ENCODE measurements at regions not wholly inside any gene's neighbourhood (a gene's known extent, or its start where the extent isn't known, plus 50 kb on each side); places are given as distances from the start of the nearest gene placed in this dataset.

DNA sequence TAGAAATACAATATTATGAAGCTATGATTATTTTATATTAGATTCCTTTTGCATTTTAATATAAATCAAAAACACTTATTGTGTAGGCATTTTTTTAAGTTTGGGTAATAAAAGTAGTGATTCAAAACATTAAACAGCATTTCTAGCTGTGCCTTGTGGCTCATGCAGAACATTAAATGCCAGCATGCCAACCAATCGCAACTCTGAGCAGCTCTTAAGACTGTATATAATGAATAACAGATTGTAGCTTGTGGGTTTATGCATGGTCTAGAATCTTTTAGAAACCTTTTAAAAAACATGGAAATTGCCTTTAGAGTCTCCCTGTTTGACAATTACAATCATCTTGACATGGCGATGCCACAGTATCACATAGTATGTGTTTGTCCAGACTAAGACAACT is 903.8 kb downstream of the EFNA5 start:
- no peak for DNase-seq
- intact Hi-C loops (cut with micrococcal nuclease), result no loop called here
- H3K36me3 ChIP-seq, result no peaks in the 10 kb centered on the region
- H3K4me3 ChIP-seq, result no peak overlapping the region
- TF ChIP-seq, protein P1, sequence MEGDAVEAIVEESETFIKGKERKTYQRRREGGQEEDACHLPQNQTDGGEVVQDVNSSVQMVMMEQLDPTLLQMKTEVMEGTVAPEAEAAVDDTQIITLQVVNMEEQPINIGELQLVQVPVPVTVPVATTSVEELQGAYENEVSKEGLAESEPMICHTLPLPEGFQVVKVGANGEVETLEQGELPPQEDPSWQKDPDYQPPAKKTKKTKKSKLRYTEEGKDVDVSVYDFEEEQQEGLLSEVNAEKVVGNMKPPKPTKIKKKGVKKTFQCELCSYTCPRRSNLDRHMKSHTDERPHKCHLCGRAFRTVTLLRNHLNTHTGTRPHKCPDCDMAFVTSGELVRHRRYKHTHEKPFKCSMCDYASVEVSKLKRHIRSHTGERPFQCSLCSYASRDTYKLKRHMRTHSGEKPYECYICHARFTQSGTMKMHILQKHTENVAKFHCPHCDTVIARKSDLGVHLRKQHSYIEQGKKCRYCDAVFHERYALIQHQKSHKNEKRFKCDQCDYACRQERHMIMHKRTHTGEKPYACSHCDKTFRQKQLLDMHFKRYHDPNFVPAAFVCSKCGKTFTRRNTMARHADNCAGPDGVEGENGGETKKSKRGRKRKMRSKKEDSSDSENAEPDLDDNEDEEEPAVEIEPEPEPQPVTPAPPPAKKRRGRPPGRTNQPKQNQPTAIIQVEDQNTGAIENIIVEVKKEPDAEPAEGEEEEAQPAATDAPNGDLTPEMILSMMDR (IDR thresholded peaks at IDR 0.05; ENCODE audit: borderline replicate concordance), result no peak
- no peak overlapping the region for H3K27ac ChIP-seq (replicated peaks)
- no peaks in the 10 kb centered on the region for H3K27me3 ChIP-seq (ENCODE audit: low read depth)
- H3K4me1 ChIP-seq, result no peaks in the 10 kb centered on the region
- H3K9me3 ChIP-seq (replicated peaks), result no peaks in the 10 kb centered on the region

DNA sequence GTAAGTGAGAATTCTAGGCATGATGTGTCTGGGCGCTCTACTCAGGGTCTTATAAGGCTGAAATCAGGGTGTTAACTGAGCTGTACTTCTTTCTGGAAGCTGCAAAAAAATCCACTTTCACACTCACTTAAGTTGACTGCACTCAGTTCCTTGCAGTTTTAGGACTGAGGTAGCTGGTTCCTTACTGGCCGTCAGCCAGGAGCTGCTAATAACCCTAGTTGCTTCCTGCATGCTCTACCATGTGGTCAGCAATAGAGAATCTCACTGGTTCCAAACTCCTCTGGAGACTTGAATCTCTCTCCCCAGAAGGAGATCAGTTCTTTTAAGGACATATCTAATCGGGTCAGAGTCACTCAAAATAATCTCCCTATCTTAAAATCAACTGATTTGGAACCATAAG is 911.2 kb downstream of the EFNA5 start:
- no peaks in the 10 kb centered on the region for H3K27me3 ChIP-seq (ENCODE audit: low read depth)
- no peaks in the 10 kb centered on the region for H3K9me3 ChIP-seq (replicated peaks)
- intact Hi-C loops (cut with micrococcal nuclease), result no loop called here
- H3K4me1 ChIP-seq, result no peaks in the 10 kb centered on the region
- TF ChIP-seq, protein P1 (IDR thresholded peaks at IDR 0.05; ENCODE audit: borderline replicate concordance), result no peak
- no peak for DNase-seq
- no peak overlapping the region for H3K27ac ChIP-seq (replicated peaks)
- no peaks in the 10 kb centered on the region for H3K36me3 ChIP-seq
- no peak overlapping the region for H3K4me3 ChIP-seq

DNA sequence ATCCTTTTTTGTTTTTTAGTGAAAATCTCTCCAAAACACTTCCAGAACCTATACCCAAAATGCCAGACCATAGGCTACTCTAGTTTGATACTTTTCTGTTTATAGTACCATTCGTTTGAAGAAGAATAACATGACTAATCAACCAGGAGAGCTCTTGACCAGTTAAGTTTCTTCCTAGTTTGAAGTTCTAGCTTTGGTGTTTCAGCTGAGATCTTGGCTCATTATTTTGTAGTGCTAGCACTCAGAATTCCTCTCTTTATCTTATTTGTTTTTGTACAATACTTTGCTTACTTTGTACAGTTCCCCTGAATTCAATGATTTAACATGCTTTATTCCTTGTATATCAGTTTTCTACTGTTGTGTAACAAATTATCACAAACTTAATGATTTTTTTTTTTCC is 911.6 kb downstream of the EFNA5 start:
- Histone ChIP-seq H3K27me3 (ENCODE audit: low read depth) (no peaks in the 10 kb centered on the region), H3K4me3 (no peak overlapping the region), H3K36me3 (no peaks in the 10 kb centered on the region), H3K9me3 (replicated peaks) (no peaks in the 10 kb centered on the region), H3K4me1 (no peaks in the 10 kb centered on the region), H3K27ac (replicated peaks) (no peak overlapping the region)
- TF ChIP-seq, protein P1 (IDR thresholded peaks at IDR 0.05; ENCODE audit: borderline replicate concordance), result no peak
- intact Hi-C loops (cut with micrococcal nuclease), result no loop called here
- no peak for DNase-seq

DNA sequence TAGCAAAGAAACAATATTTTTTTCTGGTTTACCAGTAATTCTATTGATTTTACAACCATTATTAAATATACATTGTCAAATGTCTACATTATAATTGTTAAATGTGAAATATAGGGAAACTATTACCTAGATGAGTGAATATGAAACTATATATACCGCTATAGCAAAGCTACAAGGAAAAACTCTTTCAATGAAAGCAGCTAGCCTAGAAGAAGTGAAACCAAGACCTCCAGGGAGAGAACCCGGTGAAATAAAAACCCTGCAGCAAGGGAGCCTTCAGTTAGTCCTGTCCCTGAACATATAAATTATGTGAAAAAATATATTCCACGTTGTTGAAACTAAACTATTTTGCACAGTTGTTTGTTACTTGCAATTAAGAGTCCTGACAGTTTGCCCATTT is 913.1 kb downstream of the EFNA5 start:
- no peak for DNase-seq
- H3K4me1 ChIP-seq, result no peaks in the 10 kb centered on the region
- no peaks in the 10 kb centered on the region for H3K9me3 ChIP-seq (replicated peaks)
- H3K4me3 ChIP-seq, result no peak overlapping the region
- no peak overlapping the region for H3K27ac ChIP-seq (replicated peaks)
- no peaks in the 10 kb centered on the region for H3K27me3 ChIP-seq (ENCODE audit: low read depth)
- TF ChIP-seq, protein P1 (IDR thresholded peaks at IDR 0.05; ENCODE audit: borderline replicate concordance), result no peak
- H3K36me3 ChIP-seq, result no peaks in the 10 kb centered on the region
- intact Hi-C loops (cut with micrococcal nuclease), result no loop called here

DNA sequence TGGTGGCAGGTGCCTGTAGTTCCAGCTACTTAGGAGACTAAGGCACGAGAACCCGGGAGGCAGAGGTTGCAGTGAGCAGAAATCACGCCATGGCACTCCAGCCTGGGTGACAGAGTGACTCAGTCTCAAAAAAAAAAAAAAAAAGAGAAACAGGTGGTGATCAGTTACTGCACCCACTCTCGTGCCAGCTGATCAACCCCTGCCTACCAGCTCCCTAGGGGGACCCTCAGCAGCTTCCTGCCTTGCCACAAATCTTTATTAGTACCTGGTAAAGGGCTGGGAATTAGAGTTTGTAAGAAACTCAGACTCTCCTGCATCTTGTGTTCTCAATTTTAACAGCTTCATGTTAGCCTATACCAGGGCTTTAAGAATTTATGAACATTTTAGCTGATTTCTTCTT is 914.9 kb downstream of the EFNA5 start:
- Histone ChIP-seq H3K4me3 (no peak overlapping the region), H3K27ac (replicated peaks) (no peak overlapping the region), H3K9me3 (replicated peaks) (no peaks in the 10 kb centered on the region), H3K4me1 (no peaks in the 10 kb centered on the region), H3K27me3 (ENCODE audit: low read depth) (no peaks in the 10 kb centered on the region), H3K36me3 (no peaks in the 10 kb centered on the region)
- TF ChIP-seq, protein P1 (IDR thresholded peaks at IDR 0.05; ENCODE audit: borderline replicate concordance), result no peak
- intact Hi-C loops (cut with micrococcal nuclease), result no loop called here
- DNase-seq, result no peak

DNA sequence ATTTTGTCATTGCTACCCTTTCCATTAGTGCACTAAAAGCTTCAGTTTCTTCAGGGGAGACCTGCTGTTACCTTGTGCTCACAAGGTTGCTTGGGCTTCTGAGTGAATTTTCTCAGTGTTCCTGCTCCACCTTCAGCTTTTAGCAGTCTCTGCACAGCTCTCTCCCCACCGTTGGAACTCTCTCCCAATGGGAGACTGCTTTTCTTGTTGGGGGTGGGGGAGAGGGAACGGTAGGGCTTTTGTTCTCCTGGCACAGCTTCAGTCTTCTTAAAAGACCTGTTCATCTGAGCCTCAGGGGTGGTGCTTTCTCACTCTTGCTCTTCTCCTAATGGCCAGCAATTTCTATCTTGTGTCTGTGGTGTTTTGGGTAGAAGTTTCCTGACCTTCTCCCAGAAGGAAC is 915.7 kb downstream of the EFNA5 start:
- no peaks in the 10 kb centered on the region for H3K27me3 ChIP-seq (ENCODE audit: low read depth)
- no peak overlapping the region for H3K4me3 ChIP-seq
- H3K36me3 ChIP-seq, result no peaks in the 10 kb centered on the region
- H3K4me1 ChIP-seq, result no peaks in the 10 kb centered on the region
- no peak for DNase-seq
- TF ChIP-seq, protein P1 (IDR thresholded peaks at IDR 0.05; ENCODE audit: borderline replicate concordance), result no peak
- no peaks in the 10 kb centered on the region for H3K9me3 ChIP-seq (replicated peaks)
- intact Hi-C loops (cut with micrococcal nuclease), result no loop called here
- H3K27ac ChIP-seq (replicated peaks), result no peak overlapping the region

All from left ventricle myocardium inferior (tissue), 1 donor.